ENCODE measurements at regions not wholly inside any gene's neighbourhood (a gene's known extent, or its start where the extent isn't known, plus 50 kb on each side); places are given as distances from the start of the nearest gene placed in this dataset.
"Not testable (repeated sequence)": the region's sequence is repeated elsewhere in the genome, so short reads cannot be mapped to it uniquely, and the experiment has no call there.

GRCh38 chr1:194358208-194358581 lies 1171.8 kb upstream of the B3GALT2 start:
- no peaks in the 10 kb centered on the region for H3K9me3 ChIP-seq (ENCODE audit: control insufficient read depth in 4 of 4, insufficient read depth in 3 of 4, low read length in 3 of 4)
- H3K4me1 ChIP-seq (ENCODE audit: control insufficient read depth in 5 of 5, insufficient read depth in 5 of 5, low read length in 5 of 5): peaks cover 0 to 4% (median 0%) of the 10 kb centered on the region in 5 donors
- DNase-seq (no peak), ATAC-seq (ENCODE audit: insufficient read depth, low FRiP score) (no peak)
- TF ChIP-seq CTCF (IDR thresholded peaks at IDR 0.05; ENCODE audit: control extremely low read depth, extremely low read depth): no peak
- no peak overlapping the region for H3K27ac ChIP-seq (ENCODE audit: low read depth in 1 of 2, low read length in 1 of 2)
- H3K27me3 ChIP-seq (ENCODE audit: control insufficient read depth in 3 of 3, insufficient read depth in 3 of 3, low read length in 2 of 3): no peaks in the 10 kb centered on the region
- WGBS, 2 donors: 95 to 96% methylated on average over 25 to 26 of the region's 26 CpGs
- no peaks in the 10 kb centered on the region for H3K36me3 ChIP-seq (ENCODE audit: control insufficient read depth in 4 of 4, insufficient read depth in 4 of 4, low read length in 4 of 4)
- H3K9ac ChIP-seq (ENCODE audit: insufficient read depth in 1 of 2, low read length in 2 of 2): no peak overlapping the region
- H3K4me3 ChIP-seq: no peak overlapping the region

GRCh38 chr1:194357573-194358207 lies 1171.3 kb upstream of the B3GALT2 start:
- H3K27ac ChIP-seq (ENCODE audit: low read depth in 1 of 2, low read length in 1 of 2); H3K4me3 ChIP-seq; H3K9me3 ChIP-seq (ENCODE audit: control insufficient read depth in 4 of 4, insufficient read depth in 3 of 4, low read length in 3 of 4); H3K4me1 ChIP-seq (ENCODE audit: control insufficient read depth in 5 of 5, insufficient read depth in 5 of 5, low read length in 5 of 5); H3K9ac ChIP-seq (ENCODE audit: insufficient read depth in 1 of 2, low read length in 2 of 2); H3K27me3 ChIP-seq (ENCODE audit: control insufficient read depth in 3 of 3, insufficient read depth in 3 of 3, low read length in 2 of 3); H3K36me3 ChIP-seq (ENCODE audit: control insufficient read depth in 4 of 4, insufficient read depth in 4 of 4, low read length in 4 of 4); ATAC-seq (ENCODE audit: insufficient read depth, low FRiP score); DNase-seq: not testable (repeated sequence)
- 94 to 95% methylated on average over 24 to 25 of the region's 25 CpGs for WGBS, 2 donors

- Histone ChIP-seq H3K9me3 (ENCODE audit: control insufficient read depth in 4 of 4, insufficient read depth in 3 of 4, low read length in 3 of 4) (no peaks in the 10 kb centered on the region), H3K4me3 (no peak overlapping the region), H3K4me1 (ENCODE audit: control insufficient read depth in 5 of 5, insufficient read depth in 5 of 5, low read length in 5 of 5) (no peaks in the 10 kb centered on the region), H3K9ac (ENCODE audit: insufficient read depth in 1 of 2, low read length in 2 of 2) (no peak overlapping the region), H3K27me3 (ENCODE audit: control insufficient read depth in 3 of 3, insufficient read depth in 3 of 3, low read length in 2 of 3) (no peaks in the 10 kb centered on the region), H3K36me3 (ENCODE audit: control insufficient read depth in 4 of 4, insufficient read depth in 4 of 4, low read length in 4 of 4) (no peaks in the 10 kb centered on the region), H3K27ac (ENCODE audit: low read depth in 1 of 2, low read length in 1 of 2) (no peak overlapping the region)
- ATAC-seq (ENCODE audit: insufficient read depth, low FRiP score) (no peak), DNase-seq (no peak)
- TF ChIP-seq CTCF (IDR thresholded peaks at IDR 0.05; ENCODE audit: control extremely low read depth, extremely low read depth): no peak
- 84 to 85% methylated on average over 12 of the region's 12 CpGs for WGBS, 2 donors
These were observed 1169.2 kb upstream of the B3GALT2 start for GRCh38 chr1:194355488-194356106.

- 70 to 90% methylated on average over 3 of the region's 3 CpGs for WGBS, 2 donors
- Histone ChIP-seq H3K9me3 (ENCODE audit: control insufficient read depth in 4 of 4, insufficient read depth in 3 of 4, low read length in 3 of 4) (peaks cover 0 to 5% (median 0%) of the 10 kb centered on the region in 4 donors), H3K4me3 (no peak overlapping the region), H3K27ac (ENCODE audit: low read depth in 1 of 2, low read length in 1 of 2) (no peak overlapping the region), H3K4me1 (ENCODE audit: control insufficient read depth in 5 of 5, insufficient read depth in 5 of 5, low read length in 5 of 5) (no peaks in the 10 kb centered on the region), H3K27me3 (ENCODE audit: control insufficient read depth in 3 of 3, insufficient read depth in 3 of 3, low read length in 2 of 3) (no peaks in the 10 kb centered on the region), H3K9ac (ENCODE audit: insufficient read depth in 1 of 2, low read length in 2 of 2) (no peak overlapping the region), H3K36me3 (ENCODE audit: control insufficient read depth in 4 of 4, insufficient read depth in 4 of 4, low read length in 4 of 4) (no peaks in the 10 kb centered on the region)
- ATAC-seq (ENCODE audit: insufficient read depth, low FRiP score) (no peak), DNase-seq (no peak)
- no peak for TF ChIP-seq CTCF (IDR thresholded peaks at IDR 0.05; ENCODE audit: control extremely low read depth, extremely low read depth)
These were observed 1166.7 kb upstream of the B3GALT2 start for GRCh38 chr1:194353121-194353520.

Measured in lung (tissue), 11 donors.